Esophagus squamous epithelium (tissue), 5 donors: ENCODE measurements at regions not wholly inside any gene's neighbourhood (a gene's known extent, or its start where the extent isn't known, plus 50 kb on each side); places are given as distances from the start of the nearest gene placed in this dataset.

Experiments used
- DNase-seq: peaks from one replicate; lab custom pipeline; 2025; lab: John Stamatoyannopoulos, UW
- H3K27ac ChIP-seq, 4 donors: fragments of 200-600 bp; sonication (generic); one replicate each; pipeline ENCODE4 v1.5.1; 2016 to 2019; ENCODE audit warnings: mild to moderate bottlenecking in 1 of 4
- H3K27me3 ChIP-seq, 4 donors: fragments of 200-600 bp; sonication (generic); 1 replicate in 3 of 4; 2 replicates in 1 of 4; pipeline versions ENCODE4 v1.5.1 to v1.6.0; 2017 to 2021; ENCODE audit warnings: antibody characterized with exemption in 1 of 4
- H3K36me3 ChIP-seq, 3 donors: fragments of 200-600 bp; sonication (generic); one replicate each; pipeline ENCODE4 v1.5.1; 2016 to 2019
- H3K4me1 ChIP-seq, 3 donors: fragments of 200-600 bp; sonication (generic); one replicate each; pipeline ENCODE4 v1.5.1; 2017 to 2019
- H3K4me3 ChIP-seq, 4 donors: fragments of 200-600 bp; sonication (generic); 1 replicate in 3 of 4; 2 replicates in 1 of 4; pipeline ENCODE4 v1.5.1; 2016 to 2019; ENCODE audit warnings: mild to moderate bottlenecking in 2 of 4, moderate library complexity in 1 of 4
- H3K9me3 ChIP-seq, 3 donors: fragments of 200-600 bp; sonication (generic); one replicate each; pipeline ENCODE4 v1.5.1; 2016 to 2019
- CTCF ChIP-seq, 6 experiments: fragments of 450-650 bp in 4 of 6; fragments of 200-600 bp in 2 of 6; sonication (generic) in 2 of 6; IDR thresholded peaks; one replicate each; pipeline ENCODE4 v1.5.1; 2016 to 2019; ENCODE audit warnings: antibody characterized with exemption in 6 of 6, mild to moderate bottlenecking in 4 of 6, moderate library complexity in 4 of 6
- POLR2A ChIP-seq, 4 donors: fragments of 450-650 bp; IDR thresholded peaks; one replicate each; pipeline ENCODE4 v1.6.1; 2017; ENCODE audit warnings: antibody characterized with exemption in 4 of 4, mild to moderate bottlenecking in 4 of 4, moderate library complexity in 3 of 4
- WGBS, 2 donors: methylation state at CpG; one replicate each; pipeline ENCODE4 v1.1.5; 2018; 5-methylcytosine and 5-hydroxymethylcytosine counted together
- intact Hi-C: fragments of 100-400 bp; cut with DNase I; formaldehyde crosslinking; loops from one replicate; pipeline ENCODE4 v1.15.0; 2022
- donor health status: DM: yes; HTN: yes; CAD: no.

GRCh38 chr19:28008695-28009094, 1204.3 kb downstream of the UQCRFS1 start:
- no peak for DNase-seq
- WGBS, 2 donors, result 56 to 81% methylated on average over 2 of the region's 2 CpGs
- TF ChIP-seq CTCF (IDR thresholded peaks at IDR 0.05) (no peak), POLR2A (IDR thresholded peaks at IDR 0.05) (no peak)
- no peaks in the 10 kb centered on the region for H3K9me3 ChIP-seq
- H3K27ac ChIP-seq, result no peak overlapping the region
- H3K4me3 ChIP-seq, result no peak overlapping the region
- H3K36me3 ChIP-seq, result no peaks in the 10 kb centered on the region
- intact Hi-C loops, result no loop called here
- no peaks in the 10 kb centered on the region for H3K4me1 ChIP-seq
- no peaks in the 10 kb centered on the region for H3K27me3 ChIP-seq

GRCh38 chr19:28003543-28003942, 1209.4 kb downstream of the UQCRFS1 start:
- H3K36me3 ChIP-seq, result no peaks in the 10 kb centered on the region
- no peak for TF ChIP-seq POLR2A (IDR thresholded peaks at IDR 0.05)
- TF ChIP-seq CTCF (IDR thresholded peaks at IDR 0.05), result no peak
- 82% methylated on average over 1 of the region's 1 CpG; no CpG with 5 or more reads in 1 of the 2 donors for WGBS, 2 donors
- H3K9me3 ChIP-seq, result no peaks in the 10 kb centered on the region
- H3K27ac ChIP-seq, result no peak overlapping the region
- no peaks in the 10 kb centered on the region for H3K27me3 ChIP-seq
- no peak overlapping the region for H3K4me3 ChIP-seq
- H3K4me1 ChIP-seq, result no peaks in the 10 kb centered on the region
- intact Hi-C loops, result no loop called here
- DNase-seq, result no peak

- H3K36me3 ChIP-seq, result no peaks in the 10 kb centered on the region
- H3K9me3 ChIP-seq, result no peaks in the 10 kb centered on the region
- intact Hi-C loops, result no loop called here
- H3K27ac ChIP-seq, result no peak overlapping the region
- no peak overlapping the region for H3K4me3 ChIP-seq
- no peak for DNase-seq
- no peaks in the 10 kb centered on the region for H3K27me3 ChIP-seq
- WGBS, 2 donors, result 46 to 67% methylated on average over 2 of the region's 2 CpGs
- no peaks in the 10 kb centered on the region for H3K4me1 ChIP-seq
- TF ChIP-seq POLR2A (IDR thresholded peaks at IDR 0.05), result no peak
- TF ChIP-seq CTCF (IDR thresholded peaks at IDR 0.05), result no peak
Observed at GRCh38 chr19:27997069-27997468, 1215.9 kb downstream of the UQCRFS1 start.

GRCh38 chr19:27993619-27994570, 1219.1 kb downstream of the UQCRFS1 start:
- no peak for DNase-seq
- H3K9me3 ChIP-seq, result no peaks in the 10 kb centered on the region
- H3K27ac ChIP-seq, result no peak overlapping the region
- H3K4me3 ChIP-seq, result no peak overlapping the region
- no peaks in the 10 kb centered on the region for H3K4me1 ChIP-seq
- no peak for TF ChIP-seq CTCF (IDR thresholded peaks at IDR 0.05)
- TF ChIP-seq POLR2A (IDR thresholded peaks at IDR 0.05), result no peak
- no peaks in the 10 kb centered on the region for H3K36me3 ChIP-seq
- intact Hi-C loops, result no loop called here
- 40 to 45% methylated on average over 6 of the region's 6 CpGs for WGBS, 2 donors
- H3K27me3 ChIP-seq, result no peaks in the 10 kb centered on the region

- Histone ChIP-seq H3K27ac (no peak overlapping the region), H3K9me3 (no peaks in the 10 kb centered on the region), H3K4me1 (no peaks in the 10 kb centered on the region), H3K4me3 (no peak overlapping the region), H3K27me3 (no peaks in the 10 kb centered on the region), H3K36me3 (no peaks in the 10 kb centered on the region)
- no peak for TF ChIP-seq POLR2A (IDR thresholded peaks at IDR 0.05)
- TF ChIP-seq CTCF (IDR thresholded peaks at IDR 0.05), result no peak
- WGBS, 2 donors, result 38 to 43% methylated on average over 1 of the region's 1 CpG
- intact Hi-C loops, result no loop called here
- DNase-seq, result no peak
Observed at GRCh38 chr19:27986299-27986698, 1226.7 kb downstream of the UQCRFS1 start.
